ENCODE measurements at regions not wholly inside any gene's neighbourhood (a gene's known extent, or its start where the extent isn't known, plus 50 kb on each side); places are given as distances from the start of the nearest gene placed in this dataset.

- TF ChIP-seq CTCF (IDR thresholded peaks at IDR 0.05 in 4 of 5, conservative IDR thresholded peaks at IDR 0.05 in 1 of 5): no peak
- no peak for TF ChIP-seq POLR2A (IDR thresholded peaks at IDR 0.05)
Observed at GRCh38 chrX:34343001-34343400, 210.9 kb upstream of the FAM47A start.

Measured in gastrocnemius medialis (tissue), 4 donors.